ENCODE measurements at regions not wholly inside any gene's neighbourhood (a gene's known extent, or its start where the extent isn't known, plus 50 kb on each side); places are given as distances from the start of the nearest gene placed in this dataset.

GRCh38 chr7:68457481-68457880 is 1140.8 kb upstream of the AUTS2 start:
- DNase-seq = no peak

GRCh38 chr7:68458010-68458908 is 1140.0 kb upstream of the AUTS2 start:
- DNase-seq = no peak

GRCh38 chr7:68461430-68461829 is 1136.8 kb upstream of the AUTS2 start:
- peak; percentile 1 for DNase-seq

- DNase-seq = no peak
These were observed 1127.3 kb upstream of the AUTS2 start for GRCh38 chr7:68470836-68471435.

DNA sequence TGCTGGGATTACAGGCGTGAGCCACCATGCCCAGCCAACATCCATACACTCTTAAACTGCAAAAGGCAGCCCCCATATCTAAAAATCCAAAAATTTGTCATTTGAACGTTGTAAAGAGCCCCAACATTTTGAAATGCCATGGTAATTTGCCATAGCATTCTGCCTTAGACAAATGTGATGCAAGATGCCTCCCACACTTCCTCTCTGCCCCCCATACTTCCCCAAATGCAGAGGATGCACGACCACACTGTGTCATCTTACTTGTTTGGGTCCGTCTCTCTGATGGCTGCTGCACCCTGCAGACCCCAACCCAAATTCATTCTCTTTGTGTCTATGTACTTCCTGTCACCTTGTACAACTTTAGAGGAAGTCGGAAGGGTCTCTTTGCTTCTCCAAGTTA is 1125.6 kb upstream of the AUTS2 start:
- no peak for DNase-seq

DNA sequence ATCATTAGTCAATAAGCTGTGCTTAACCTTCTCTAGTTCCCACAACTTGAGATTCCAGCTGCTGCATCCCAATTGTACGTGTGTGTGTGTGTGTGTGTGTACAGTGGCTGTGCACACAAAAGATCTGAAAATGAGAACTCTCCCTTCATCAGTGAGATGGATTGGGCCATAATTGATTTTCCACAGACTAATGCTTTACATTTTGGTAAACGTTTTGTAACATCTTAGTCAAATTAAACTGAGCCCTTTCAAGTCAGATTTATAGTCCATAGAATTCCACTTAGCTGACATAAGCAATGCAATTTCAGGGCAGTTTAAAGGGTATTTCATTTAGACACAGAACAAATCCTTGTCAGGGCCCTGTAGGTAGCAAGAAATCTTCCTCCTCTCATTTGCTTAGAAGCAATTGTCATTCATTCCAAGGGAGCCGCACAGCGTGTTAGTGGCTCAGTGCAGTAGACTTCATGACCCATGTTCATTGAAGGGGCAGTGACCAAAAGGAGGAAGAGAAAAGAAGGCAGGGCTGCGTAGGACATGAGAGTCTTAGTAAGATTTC is 1123.5 kb upstream of the AUTS2 start:
- DNase-seq = no peak

DNA sequence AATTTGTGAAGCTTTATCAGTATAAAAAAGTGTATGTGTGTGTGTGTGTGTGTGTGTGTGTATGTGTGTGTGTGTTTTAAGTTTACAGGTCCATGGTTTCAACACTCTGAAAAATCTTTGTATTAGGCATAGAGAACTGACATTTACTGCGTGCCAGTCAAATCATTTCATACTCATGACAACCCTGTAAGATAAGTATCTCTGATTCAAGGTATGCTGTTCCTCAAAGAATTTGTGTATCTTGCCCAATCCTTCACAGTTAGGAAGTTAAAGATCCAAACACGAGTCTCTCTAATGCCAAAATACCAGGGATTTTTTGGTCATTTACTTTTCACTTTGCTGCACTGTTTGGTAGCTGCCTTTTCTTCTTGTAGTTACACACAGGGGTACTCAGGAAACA is 1121.3 kb upstream of the AUTS2 start:
- DNase-seq = no peak

DNA sequence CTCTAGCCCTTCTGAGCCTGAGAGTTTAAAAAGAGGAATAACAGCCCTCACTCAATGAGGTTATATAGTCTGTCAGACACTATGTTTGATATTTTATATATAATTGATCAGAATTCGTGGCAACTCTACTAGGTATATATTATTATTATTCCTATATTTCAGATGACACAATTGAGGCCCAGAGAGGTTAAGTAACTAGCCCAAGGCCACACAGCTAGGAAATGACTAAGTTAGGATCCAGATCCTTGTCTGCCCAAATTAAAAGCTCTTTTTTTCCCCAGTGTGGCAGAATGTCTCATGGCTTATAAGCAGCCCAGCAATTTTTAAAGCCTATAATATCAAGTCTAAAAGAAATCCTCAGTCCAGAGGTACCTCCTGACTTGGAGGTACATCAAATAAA is 1119.9 kb upstream of the AUTS2 start:
- DNase-seq = no peak

GRCh38 chr7:68482800-68483199 is 1115.5 kb upstream of the AUTS2 start:
- DNase-seq = no peak

DNA sequence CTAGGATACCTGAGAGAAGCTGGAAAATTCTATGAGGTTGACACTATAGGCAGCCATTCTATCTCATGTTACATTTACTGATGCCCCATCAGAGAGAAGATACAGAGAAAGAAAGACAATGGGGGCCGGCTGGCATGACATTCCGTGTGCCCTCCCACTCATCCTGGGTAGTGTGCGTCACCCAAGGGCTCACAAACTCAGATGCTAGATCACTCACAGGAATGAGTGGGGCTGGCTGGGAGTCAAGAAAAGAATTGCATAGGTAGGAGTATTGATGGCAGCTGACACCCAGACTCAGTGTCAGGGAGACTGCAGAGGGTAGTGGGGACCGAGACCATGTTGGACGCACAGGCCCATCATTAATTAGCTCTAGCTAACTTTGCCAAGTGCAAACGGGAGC is 1113.5 kb upstream of the AUTS2 start:
- no peak for DNase-seq

DNA sequence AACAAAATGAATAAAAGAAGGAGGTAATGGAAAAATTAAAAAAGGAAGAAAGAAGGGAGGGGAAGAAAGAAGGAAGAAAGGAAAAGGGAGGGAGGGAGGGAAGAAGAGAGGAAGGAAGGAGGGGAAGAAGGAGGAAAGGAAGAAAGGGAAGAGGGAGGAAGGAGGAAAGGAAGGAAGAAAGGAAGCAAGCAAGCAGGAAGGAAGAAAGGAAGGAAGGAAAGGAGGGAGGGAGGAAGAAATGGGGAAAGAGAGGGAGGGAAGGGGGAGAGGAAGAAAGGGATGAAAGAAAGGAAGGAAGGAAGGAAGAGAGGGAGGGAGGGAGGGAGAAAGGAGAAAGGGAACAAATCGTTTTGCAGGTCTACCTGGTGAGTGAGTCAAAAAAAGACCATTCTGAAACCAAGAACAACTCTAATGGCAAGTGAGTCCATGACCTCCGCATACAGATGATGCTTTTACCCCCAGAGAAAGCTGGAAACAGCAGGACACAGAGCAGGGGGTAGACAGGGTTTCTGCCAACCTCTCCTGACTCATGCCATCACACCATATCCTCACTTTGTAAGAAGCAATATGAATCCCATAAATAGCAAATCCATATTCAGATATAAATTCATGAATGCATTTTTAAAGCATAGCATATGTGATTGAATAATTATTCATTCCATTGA is 1112.9 kb upstream of the AUTS2 start:
- no peak for DNase-seq

DNA sequence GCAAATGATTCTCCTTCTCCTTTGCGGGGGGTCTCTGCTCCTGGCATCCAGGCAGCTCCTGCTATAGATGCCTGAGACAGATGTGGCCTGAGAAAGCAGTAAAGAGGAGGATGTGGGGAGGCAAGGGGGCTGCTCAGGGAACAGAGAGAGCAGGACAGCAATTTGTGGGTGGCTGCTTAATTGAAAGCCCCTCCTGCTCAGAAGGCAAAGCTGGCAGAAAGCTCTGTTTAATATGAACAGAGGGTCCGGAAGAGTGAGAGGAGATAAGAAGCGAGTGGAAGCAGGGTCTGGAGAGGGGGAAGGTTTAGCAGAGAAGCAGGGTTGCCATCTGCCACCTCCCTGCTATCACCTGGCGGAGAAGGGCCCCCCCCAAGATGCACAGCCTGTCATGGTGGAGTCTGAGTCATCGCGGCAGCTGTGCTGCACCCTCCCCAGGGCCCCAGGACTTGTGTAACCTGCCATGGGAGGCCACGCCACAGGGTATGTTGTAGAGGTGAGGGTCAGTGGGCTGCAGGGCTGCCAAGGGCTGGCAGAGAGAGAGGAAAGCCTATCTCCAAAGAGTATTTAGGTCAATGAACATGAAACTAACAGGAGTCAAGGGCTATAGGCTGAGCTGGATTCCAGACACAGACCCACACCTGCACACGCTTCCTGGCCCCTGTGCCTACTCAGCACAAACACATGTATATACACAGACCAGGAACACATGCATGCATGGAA is 1109.8 kb upstream of the AUTS2 start:
- no peak for DNase-seq

DNA sequence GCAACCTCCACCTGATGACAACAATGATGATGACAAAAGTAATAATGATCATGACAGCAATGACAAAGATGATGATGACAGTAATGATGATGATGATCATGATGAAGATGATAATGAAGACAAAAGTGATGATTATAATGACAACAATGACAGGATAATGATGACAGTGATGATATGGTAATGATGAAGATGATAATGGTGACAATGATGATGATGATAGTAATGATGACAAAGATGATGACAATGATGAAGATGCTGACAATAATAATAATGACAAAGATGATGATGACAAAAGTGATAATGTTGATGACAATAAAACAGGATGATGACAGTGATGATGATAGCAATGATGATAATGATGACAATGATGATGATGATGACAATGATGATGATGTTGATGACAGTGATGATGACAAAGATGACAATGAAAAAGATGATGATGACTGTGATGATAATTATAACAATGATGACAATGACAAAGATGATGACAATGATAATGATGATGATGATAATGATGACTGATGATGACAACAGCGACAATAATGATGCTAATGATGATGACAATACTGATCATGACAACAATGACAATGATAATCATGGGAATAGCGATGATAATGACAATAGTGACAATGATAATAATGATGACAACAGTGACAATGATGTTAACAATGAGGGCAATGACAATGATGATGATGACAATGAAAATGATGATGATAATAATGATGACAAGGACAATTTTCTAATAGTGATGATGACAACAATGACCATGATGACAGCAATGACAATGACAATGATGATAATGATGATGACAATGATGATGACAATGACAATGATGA is 1106.5 kb upstream of the AUTS2 start:
- no peak for DNase-seq

GRCh38 chr7:68492359-68492690 is 1106.0 kb upstream of the AUTS2 start:
- DNase-seq = no peak

- DNase-seq = no peak
These were observed 1094.9 kb upstream of the AUTS2 start for GRCh38 chr7:68503400-68503799.

DNA sequence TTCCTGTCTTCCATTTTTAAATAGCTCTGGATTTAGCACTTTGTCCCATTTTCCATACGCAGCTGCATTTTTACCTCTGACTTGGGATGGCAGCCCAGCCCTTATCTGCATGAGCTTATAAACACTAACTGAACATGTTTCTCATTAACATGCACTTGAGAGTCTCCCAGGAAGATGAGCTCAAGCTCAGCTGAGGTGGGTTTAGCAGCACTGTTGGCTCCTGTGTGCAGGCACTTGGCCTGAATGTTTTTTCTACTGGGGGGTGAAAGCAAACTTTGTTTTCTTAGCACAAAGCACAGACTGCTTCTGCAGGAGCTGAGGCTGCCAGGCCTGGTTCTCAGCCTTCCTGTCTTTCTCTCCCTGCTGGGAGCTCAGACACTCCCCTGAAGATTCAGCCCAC is 1093.6 kb upstream of the AUTS2 start:
- DNase-seq = no peak

DNA sequence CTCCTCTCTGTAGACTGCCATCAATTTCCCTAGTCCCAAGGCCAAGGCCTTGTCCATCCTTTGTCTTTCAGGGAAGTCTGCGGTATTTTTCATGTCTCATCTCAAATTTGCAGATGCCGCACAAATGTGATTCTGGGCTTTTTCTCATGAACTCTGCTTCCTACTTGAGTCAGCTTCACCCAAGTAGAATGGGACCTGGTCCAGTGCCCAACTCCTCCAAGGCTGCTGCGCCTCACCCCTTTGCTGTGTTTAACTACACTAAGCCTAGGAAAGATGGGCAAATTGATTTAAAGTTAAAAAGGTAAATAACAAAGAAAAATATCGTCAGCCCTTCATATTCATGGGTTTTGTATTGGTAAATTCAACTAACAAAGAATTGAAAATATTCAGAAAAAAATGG is 1092.6 kb upstream of the AUTS2 start:
- no peak for DNase-seq

- no peak for DNase-seq
These were observed 1090.6 kb upstream of the AUTS2 start for GRCh38 chr7:68507668-68508067.

GRCh38 chr7:68509054-68509453 is 1089.2 kb upstream of the AUTS2 start:
- DNase-seq = no peak

DNA sequence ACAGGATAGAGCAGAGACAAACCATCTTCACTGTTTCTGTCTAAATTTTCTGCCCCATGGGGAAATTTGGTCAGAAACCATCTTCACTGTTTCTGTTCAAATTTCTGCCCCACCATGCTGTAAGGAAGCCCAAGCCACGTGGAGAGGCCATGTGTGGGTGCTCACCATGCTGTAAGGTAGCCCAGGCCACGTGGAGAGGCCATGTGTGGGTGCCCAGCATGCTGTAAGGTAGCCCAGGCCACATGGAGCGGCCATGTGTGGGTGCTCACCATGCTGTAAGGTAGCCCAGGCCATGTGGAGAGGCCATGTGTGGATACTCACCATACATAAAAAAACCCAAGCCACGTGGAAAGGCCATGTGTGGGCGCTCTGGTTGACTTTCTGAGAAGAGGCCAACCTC is 1088.7 kb upstream of the AUTS2 start:
- DNase-seq = no peak

GRCh38 chr7:68511281-68511680 is 1087.0 kb upstream of the AUTS2 start:
- DNase-seq = peak; percentile 87

DNA sequence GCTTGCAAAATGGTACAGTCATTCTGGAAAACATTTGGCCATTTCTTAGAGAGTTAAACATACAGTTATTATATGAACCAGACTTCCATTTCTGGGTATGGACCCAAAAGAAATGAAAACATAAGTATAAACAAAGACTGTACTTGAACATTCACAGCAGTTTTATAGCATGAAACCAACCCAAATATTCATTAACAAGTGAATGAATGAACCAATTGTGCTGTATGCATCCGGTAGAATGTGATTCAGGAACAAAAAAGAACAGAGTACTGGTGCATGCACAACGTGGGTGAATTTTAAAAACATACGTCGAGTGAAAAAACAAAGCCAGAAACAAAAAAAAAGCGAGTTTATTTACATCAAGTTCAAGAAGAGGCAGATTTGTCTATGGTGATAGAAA is 1085.8 kb upstream of the AUTS2 start:
- DNase-seq = no peak

Measured in islet precursor cell (in vitro differentiated cells).